Endothelial cell (in vitro differentiated cells): ENCODE measurements at regions not wholly inside any gene's neighbourhood (a gene's known extent, or its start where the extent isn't known, plus 50 kb on each side); places are given as distances from the start of the nearest gene placed in this dataset.

Experiments
- DNase-seq: peaks from one replicate; pipeline ENCODE4 v3.0.0; 2021; ENCODE audit warnings: low spot score
- H3K27ac Mint-ChIP-seq: one replicate; pipeline ENCODE4 v1.8.0; 2021; ENCODE audit warnings: mixed read lengths, inconsistent platforms; ENCODE audit not compliant: unreplicated experiment
- H3K27me3 Mint-ChIP-seq: one replicate; pipeline ENCODE4 v1.8.0; 2021; ENCODE audit warnings: mild to moderate bottlenecking, moderate library complexity, mixed read lengths, inconsistent platforms; ENCODE audit not compliant: unreplicated experiment
- H3K36me3 Mint-ChIP-seq: one replicate; pipeline ENCODE4 v1.8.0; 2021; ENCODE audit warnings: mild to moderate bottlenecking, low read depth, mixed read lengths, inconsistent platforms; ENCODE audit not compliant: unreplicated experiment
- H3K4me1 Mint-ChIP-seq: one replicate; pipeline ENCODE4 v1.8.0; 2021; ENCODE audit warnings: mild to moderate bottlenecking, mixed read lengths, inconsistent platforms; ENCODE audit not compliant: unreplicated experiment
- H3K4me3 Mint-ChIP-seq: one replicate; pipeline ENCODE4 v1.8.0; 2021; ENCODE audit warnings: mild to moderate bottlenecking, mixed read lengths, inconsistent platforms; ENCODE audit not compliant: unreplicated experiment
- H3K9me3 Mint-ChIP-seq: one replicate; pipeline ENCODE4 v1.8.0; 2021; ENCODE audit warnings: mixed read lengths, inconsistent platforms; ENCODE audit not compliant: unreplicated experiment
- TF ChIP-seq, protein P1 (sequence below): fragments of 200-600 bp; sonication (generic); IDR thresholded peaks from one replicate; pipeline ENCODE4 v1.5.0; 2021; ENCODE audit warnings: antibody characterized with exemption; ENCODE audit not compliant: unreplicated experiment

DNA sequence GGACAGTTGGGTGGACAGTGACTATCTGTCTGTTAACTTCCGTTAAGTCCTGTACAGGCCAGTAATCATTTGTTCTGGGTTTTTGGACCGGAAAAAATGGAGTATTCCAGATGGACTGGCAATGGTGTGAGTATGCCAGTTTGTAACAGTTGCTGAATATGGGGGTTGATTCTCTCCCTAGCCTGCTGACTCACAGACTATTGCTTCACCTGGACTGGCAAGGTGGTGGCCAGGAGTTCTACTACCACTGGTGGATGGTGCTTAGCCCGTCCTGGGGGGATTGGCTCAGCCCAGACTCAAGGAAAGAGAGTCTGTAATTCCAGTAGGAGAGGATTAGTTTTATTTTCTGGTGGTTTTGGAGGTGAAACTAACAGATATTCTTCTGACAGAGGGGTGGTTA, 343.8 kb upstream of the USP9Y start:
- no peak overlapping the region for H3K4me3 Mint-ChIP-seq
- H3K9me3 Mint-ChIP-seq = peaks cover 5% of the 10 kb centered on the region
- no peak for DNase-seq
- no peaks in the 10 kb centered on the region for H3K4me1 Mint-ChIP-seq
- TF ChIP-seq, protein P1, sequence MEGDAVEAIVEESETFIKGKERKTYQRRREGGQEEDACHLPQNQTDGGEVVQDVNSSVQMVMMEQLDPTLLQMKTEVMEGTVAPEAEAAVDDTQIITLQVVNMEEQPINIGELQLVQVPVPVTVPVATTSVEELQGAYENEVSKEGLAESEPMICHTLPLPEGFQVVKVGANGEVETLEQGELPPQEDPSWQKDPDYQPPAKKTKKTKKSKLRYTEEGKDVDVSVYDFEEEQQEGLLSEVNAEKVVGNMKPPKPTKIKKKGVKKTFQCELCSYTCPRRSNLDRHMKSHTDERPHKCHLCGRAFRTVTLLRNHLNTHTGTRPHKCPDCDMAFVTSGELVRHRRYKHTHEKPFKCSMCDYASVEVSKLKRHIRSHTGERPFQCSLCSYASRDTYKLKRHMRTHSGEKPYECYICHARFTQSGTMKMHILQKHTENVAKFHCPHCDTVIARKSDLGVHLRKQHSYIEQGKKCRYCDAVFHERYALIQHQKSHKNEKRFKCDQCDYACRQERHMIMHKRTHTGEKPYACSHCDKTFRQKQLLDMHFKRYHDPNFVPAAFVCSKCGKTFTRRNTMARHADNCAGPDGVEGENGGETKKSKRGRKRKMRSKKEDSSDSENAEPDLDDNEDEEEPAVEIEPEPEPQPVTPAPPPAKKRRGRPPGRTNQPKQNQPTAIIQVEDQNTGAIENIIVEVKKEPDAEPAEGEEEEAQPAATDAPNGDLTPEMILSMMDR = no peak
- H3K27ac Mint-ChIP-seq = no peak overlapping the region
- peaks cover 3% of the 10 kb centered on the region for H3K27me3 Mint-ChIP-seq
- H3K36me3 Mint-ChIP-seq = no peaks in the 10 kb centered on the region

DNA sequence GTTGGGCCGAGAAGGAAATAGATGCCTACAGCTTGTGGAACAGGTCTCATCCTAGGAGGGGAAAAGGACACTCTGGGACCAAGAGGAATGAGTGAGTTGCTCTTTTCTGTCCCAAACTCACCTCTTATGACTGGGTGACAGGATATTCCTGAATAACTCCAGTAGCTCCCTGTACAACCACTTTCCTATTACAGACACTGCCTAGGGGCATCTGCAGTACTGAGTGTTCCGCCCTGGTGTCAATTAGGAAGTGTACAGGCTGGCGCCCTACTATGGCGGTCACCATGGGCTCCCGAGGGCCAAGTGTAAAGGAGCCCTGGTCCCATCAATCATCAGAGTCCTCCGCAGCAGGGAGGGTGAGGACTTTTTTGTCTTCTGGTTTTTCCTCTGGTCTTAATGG, 343.4 kb upstream of the USP9Y start:
- peaks cover 3% of the 10 kb centered on the region for H3K27me3 Mint-ChIP-seq
- no peak overlapping the region for H3K27ac Mint-ChIP-seq
- DNase-seq = no peak
- TF ChIP-seq, protein P1 = no peak
- H3K4me3 Mint-ChIP-seq = no peak overlapping the region
- no peaks in the 10 kb centered on the region for H3K36me3 Mint-ChIP-seq
- no peaks in the 10 kb centered on the region for H3K4me1 Mint-ChIP-seq
- H3K9me3 Mint-ChIP-seq = peaks cover 5% of the 10 kb centered on the region

DNA sequence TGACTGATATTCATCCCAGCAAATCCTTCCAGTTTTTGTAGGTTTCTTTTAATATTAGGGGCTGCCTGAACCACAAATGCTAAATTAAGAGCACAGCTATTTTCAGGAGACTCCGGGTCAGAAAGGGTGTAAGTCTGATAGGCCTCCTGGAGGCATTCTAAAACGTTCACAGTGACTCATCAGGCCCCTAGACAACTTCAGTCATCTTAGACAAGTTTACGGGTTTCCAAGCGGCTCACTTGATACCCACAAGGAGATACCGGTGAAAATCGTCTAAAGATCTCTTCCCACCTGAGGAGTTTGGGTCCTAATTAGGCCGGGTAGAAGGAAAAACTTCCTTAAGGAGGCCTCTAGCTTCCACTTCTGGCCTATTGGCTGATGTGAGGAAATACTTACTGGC, 342.7 kb upstream of the USP9Y start:
- Mint-ChIP-seq H3K9me3 (no peaks in the 10 kb centered on the region), H3K4me1 (no peaks in the 10 kb centered on the region), H3K4me3 (no peak overlapping the region), H3K36me3 (no peaks in the 10 kb centered on the region), H3K27me3 (peaks cover 1% of the 10 kb centered on the region), H3K27ac (no peak overlapping the region)
- TF ChIP-seq, protein P1 = no peak
- no peak for DNase-seq

DNA sequence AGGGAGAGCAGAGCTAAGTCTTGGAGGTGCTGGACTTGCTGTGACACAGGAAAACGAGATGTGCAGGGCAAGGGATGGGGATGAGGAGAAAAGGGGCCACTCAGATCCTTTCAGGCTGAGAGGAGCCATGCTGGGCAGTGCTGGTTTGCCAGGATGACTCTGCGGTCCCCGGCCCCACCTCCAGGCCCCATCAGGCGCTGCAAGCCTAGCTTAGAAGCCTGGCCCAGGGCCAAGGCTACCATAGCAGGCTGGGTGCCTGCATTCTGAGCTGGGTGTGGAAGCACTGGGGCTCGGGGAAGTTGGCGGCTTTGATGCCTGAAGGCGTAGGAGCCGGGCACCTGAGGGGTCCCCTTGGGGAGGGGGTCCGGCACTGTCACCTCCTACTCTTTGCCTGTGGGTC, 341.2 kb upstream of the USP9Y start:
- no peak overlapping the region for H3K27ac Mint-ChIP-seq
- H3K27me3 Mint-ChIP-seq = peaks cover 1% of the 10 kb centered on the region
- no peaks in the 10 kb centered on the region for H3K36me3 Mint-ChIP-seq
- no peaks in the 10 kb centered on the region for H3K4me1 Mint-ChIP-seq
- H3K9me3 Mint-ChIP-seq = no peaks in the 10 kb centered on the region
- no peak for DNase-seq
- TF ChIP-seq, protein P1 = no peak
- H3K4me3 Mint-ChIP-seq = no peak overlapping the region

DNA sequence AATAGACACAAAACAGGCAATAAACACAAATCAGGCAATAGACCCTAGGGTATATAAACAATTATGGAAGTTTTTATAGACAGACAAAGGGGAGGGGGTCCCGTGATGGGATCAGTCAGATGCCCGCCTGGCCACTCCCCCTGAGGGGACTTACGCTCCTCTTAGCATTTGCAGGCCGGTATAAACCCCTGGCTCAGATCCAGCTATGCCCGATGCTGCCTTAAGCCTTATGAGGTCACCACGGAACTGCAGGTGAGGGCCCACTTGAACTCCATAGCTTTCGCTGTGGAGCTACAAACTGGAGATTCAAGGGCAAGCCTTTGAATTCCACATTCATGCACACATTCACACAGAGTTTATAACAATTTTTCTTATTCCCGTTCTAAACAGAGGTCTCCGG, 340.5 kb upstream of the USP9Y start:
- Mint-ChIP-seq H3K27ac (no peak overlapping the region), H3K4me3 (no peak overlapping the region), H3K4me1 (no peaks in the 10 kb centered on the region), H3K9me3 (no peaks in the 10 kb centered on the region), H3K27me3 (peaks cover 1% of the 10 kb centered on the region), H3K36me3 (no peaks in the 10 kb centered on the region)
- TF ChIP-seq, protein P1 = no peak
- DNase-seq = no peak
